BJ (cell line): ENCODE measurements at regions not wholly inside any gene's neighbourhood (a gene's known extent, or its start where the extent isn't known, plus 50 kb on each side); places are given as distances from the start of the nearest gene placed in this dataset.
A peak's percentile ranks its signal among the peaks of the same experiment; 100 is the strongest.

Experiments used
- CTCF ChIA-PET: fragments of 350-600 bp; formaldehyde crosslinking; extraction: SDS; loops from one replicate; lab custom pipeline; 2021; ENCODE audit warnings: antibody characterized with exemption, inconsistent platforms; lab: Yijun Ruan, JAX
- POLR2A ChIA-PET: fragments of 300-600 bp; sonication (Branson Sonifier 250); formaldehyde crosslinking; extraction: SDS; loops from one replicate; lab custom pipeline; 2021; ENCODE audit warnings: antibody characterized with exemption; lab: Charles Lee
- DNase-seq: peaks from one replicate; pipeline ENCODE4 v3.0.0-alpha.2; 2011; ENCODE audit warnings: low read depth
- H3K27me3 ChIP-seq: 2 replicates; pipeline ENCODE4 v1.6.0; 2011; ENCODE audit warnings: low read length; ENCODE audit not compliant: control insufficient read depth, insufficient read depth
- H3K36me3 ChIP-seq: 2 replicates; pipeline ENCODE4 v1.5.1; 2011; ENCODE audit warnings: low read length; ENCODE audit not compliant: control insufficient read depth, insufficient read depth
- H3K4me3 ChIP-seq: 2 replicates; pipeline ENCODE4 v1.5.1; 2011; ENCODE audit warnings: low read depth, mild to moderate bottlenecking, control low read depth, low read length
- CTCF ChIP-seq: IDR thresholded peaks from 2 replicates; pipeline ENCODE4 v1.5.1; 2011; ENCODE audit warnings: low read depth, mild to moderate bottlenecking, control low read depth, inconsistent platforms, low read length, moderate library complexity; ENCODE audit not compliant: insufficient read depth

- CTCF ChIA-PET = no interaction called here
- DNase-seq = no peak
- TF ChIP-seq CTCF = no peak
- Histone ChIP-seq H3K36me3 (no peaks in the 10 kb centered on the region), H3K4me3 (no peak overlapping the region), H3K27me3 (no peaks in the 10 kb centered on the region; the same call in 1 of the 2 replicates)
- POLR2A ChIA-PET = no interaction called here
Measured at GRCh38 chr9:105834404-105834803, 140.1 kb downstream of the TMEM38B start.

- Histone ChIP-seq H3K4me3 (no peak overlapping the region), H3K27me3 (no peaks in the 10 kb centered on the region; the same call in 1 of the 2 replicates), H3K36me3 (no peaks in the 10 kb centered on the region)
- ChIA-PET POLR2A (no interaction called here), CTCF (no interaction called here)
- TF ChIP-seq CTCF = no peak
- no peak for DNase-seq
Measured at GRCh38 chr9:105835721-105836120, 141.4 kb downstream of the TMEM38B start.

DNA sequence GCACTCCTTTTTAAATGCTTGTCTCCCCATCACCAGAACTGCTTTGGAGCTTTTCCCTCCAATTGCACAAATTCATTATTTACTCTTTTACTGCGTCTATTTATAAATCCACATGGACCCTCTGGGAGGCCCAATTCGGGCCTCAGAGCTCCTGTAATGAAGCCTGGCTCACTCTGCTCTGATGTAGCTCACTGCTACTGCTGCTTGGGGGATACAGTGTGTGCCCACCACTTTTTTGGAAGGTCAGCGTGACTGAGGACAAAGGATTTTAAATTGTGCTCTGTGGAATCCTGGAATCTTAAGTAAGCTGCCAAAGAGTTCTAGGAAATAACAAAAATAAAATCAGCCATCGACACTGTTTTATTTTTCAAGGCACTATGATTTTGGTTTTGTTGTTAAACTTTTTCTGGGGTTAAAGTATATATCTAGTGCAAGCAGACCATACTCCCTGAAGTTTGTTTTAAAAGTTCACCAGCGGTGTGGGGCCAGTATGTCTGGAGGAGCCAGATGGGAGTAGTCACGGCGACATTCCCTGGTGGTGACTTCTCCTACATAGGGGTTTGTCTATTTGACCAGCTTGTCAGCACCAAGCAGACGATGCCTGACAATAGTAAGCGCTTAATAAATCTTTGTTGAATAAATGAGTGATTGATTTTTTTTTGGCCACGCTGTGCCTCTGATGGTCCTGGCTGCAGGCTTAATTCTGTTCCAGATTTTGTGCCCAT lies 142.8 kb downstream of the TMEM38B start:
- CTCF ChIA-PET = no interaction called here
- no peaks in the 10 kb centered on the region for H3K36me3 ChIP-seq
- H3K27me3 ChIP-seq = no peaks in the 10 kb centered on the region; the same call in 1 of the 2 replicates
- no peak for TF ChIP-seq CTCF
- DNase-seq = no peak
- no peak overlapping the region for H3K4me3 ChIP-seq
- POLR2A ChIA-PET = no interaction called here

DNA sequence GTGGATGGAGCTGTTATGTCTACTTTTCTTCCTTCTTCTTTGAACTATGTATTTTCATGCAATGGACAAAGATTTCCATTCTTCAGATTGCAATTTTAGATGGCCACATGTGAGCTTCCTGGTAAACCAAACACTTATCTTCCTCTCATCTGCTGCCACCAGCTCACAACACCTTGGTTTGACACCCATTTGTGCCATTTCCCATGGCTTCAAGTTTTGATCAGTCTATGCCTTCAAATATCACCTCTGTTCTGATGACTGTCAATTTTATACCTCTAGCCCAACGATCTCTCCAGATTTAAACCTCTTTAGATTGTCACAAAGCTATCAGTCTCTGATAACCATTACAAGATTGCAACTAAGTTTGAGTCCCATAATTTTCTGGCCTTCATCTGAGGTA lies 147.2 kb downstream of the TMEM38B start:
- no peaks in the 10 kb centered on the region for H3K27me3 ChIP-seq
- POLR2A ChIA-PET = no interaction called here
- no peak for TF ChIP-seq CTCF
- H3K36me3 ChIP-seq = no peaks in the 10 kb centered on the region
- CTCF ChIA-PET = interaction anchor here (0.7 to 3.8 kb wide), 8 partner anchors 9 to 1334 kb away, joined by 3 to 20 read pairs (median 4); no protein-coding TSS in a partner anchor
- H3K4me3 ChIP-seq = no peak overlapping the region
- no peak for DNase-seq

- CTCF ChIA-PET = interaction anchor here (0.7 to 3.8 kb wide), 9 partner anchors 8 to 1334 kb away, joined by 3 to 20 read pairs (median 5); no protein-coding TSS in a partner anchor
- POLR2A ChIA-PET = no interaction called here
- TF ChIP-seq CTCF = peak; percentile 81
- H3K36me3 ChIP-seq = no peaks in the 10 kb centered on the region
- DNase-seq = no peak
- no peaks in the 10 kb centered on the region for H3K27me3 ChIP-seq
- no peak overlapping the region for H3K4me3 ChIP-seq
Measured at GRCh38 chr9:105842023-105842644, 147.8 kb downstream of the TMEM38B start.
